SK-N-SH (cell line): ENCODE measurements at regions not wholly inside any gene's neighbourhood (a gene's known extent, or its start where the extent isn't known, plus 50 kb on each side); places are given as distances from the start of the nearest gene placed in this dataset.

Source experiments
- CTCF ChIA-PET: fragments of 300-600, 350-600 bp; formaldehyde crosslinking; extraction: SDS; loops from one replicate; lab custom pipeline; 2021; lab: Yijun Ruan, JAX
- POLR2A ChIA-PET: fragments of 350-600 bp; sonication (Branson Sonifier 250); formaldehyde crosslinking; extraction: SDS; loops from one replicate; lab custom pipeline; 2020; ENCODE audit warnings: antibody characterized with exemption, inconsistent platforms; lab: Yijun Ruan, JAX
- DNase-seq: peaks from one replicate; pipeline ENCODE4 v3.0.0; 2012
- H2AFZ ChIP-seq: fragments of 200-600 bp; sonication (generic); 2 replicates; pipeline ENCODE4 v1.8.1; 2016; ENCODE audit warnings: antibody characterized with exemption, mild to moderate bottlenecking, low read depth
- H3F3A ChIP-seq: fragments of 200-600 bp; sonication (generic); replicated peaks from 2 replicates; pipeline ENCODE3; 2016; ENCODE audit warnings: antibody characterized with exemption, mild to moderate bottlenecking; ENCODE audit not compliant: insufficient read depth
- H3K27ac ChIP-seq, 2 experiments: fragments of 200-500 bp in 1 of 2; fragments of 200-600 bp in 1 of 2; sonication (Bioruptor generic) in 1 of 2; sonication (generic), shearing (Covaris generic) in 1 of 2; 2 replicates each; pipeline versions ENCODE4 v1.5.1 to v1.6.1; 2014 to 2016; ENCODE audit warnings: low read depth in 2 of 2, inconsistent platforms in 1 of 2, low read length in 1 of 2, mild to moderate bottlenecking in 1 of 2, mixed read lengths in 1 of 2
- H3K27me3 ChIP-seq: fragments of 200-600 bp; sonication (generic), shearing (Covaris generic); 2 replicates; pipeline ENCODE4 v1.6.1; 2016; ENCODE audit warnings: mixed run types; ENCODE audit not compliant: insufficient read depth
- H3K36me3 ChIP-seq, 2 experiments: fragments of 200-500 bp in 1 of 2; fragments of 200-600 bp in 1 of 2; sonication (Bioruptor generic) in 1 of 2; sonication (generic) in 1 of 2; replicated peaks in 1 of 2; 2 replicates each; pipeline versions ENCODE3 to v1.5.1; 2014 to 2016; ENCODE audit warnings: low read length in 1 of 2, mild to moderate bottlenecking in 1 of 2; ENCODE audit not compliant: insufficient read depth in 2 of 2, control insufficient read depth in 1 of 2
- H3K4me1 ChIP-seq, 2 experiments: fragments of 200-500 bp in 1 of 2; fragments of 200-600 bp in 1 of 2; sonication (Bioruptor generic) in 1 of 2; sonication (generic), shearing (Covaris generic) in 1 of 2; 2 replicates each; pipeline versions ENCODE4 v1.5.1 to v1.6.1; 2014 to 2016; ENCODE audit warnings: low read depth in 1 of 2, low read length in 1 of 2, mixed run types in 1 of 2; ENCODE audit not compliant: insufficient read depth in 2 of 2, control insufficient read depth in 1 of 2
- H3K4me2 ChIP-seq: fragments of 200-600 bp; sonication (generic), shearing (Covaris generic); 2 replicates; pipeline ENCODE4 v1.6.1; 2017; ENCODE audit warnings: mixed run types
- H3K4me3 ChIP-seq, 2 experiments: fragments of 200-500 bp in 1 of 2; fragments of 200-600 bp in 1 of 2; sonication (Bioruptor generic) in 1 of 2; sonication (generic), shearing (Covaris generic) in 1 of 2; 2 replicates each; pipeline versions ENCODE4 v1.5.1 to v1.8.1; 2014 to 2016; ENCODE audit warnings: low read depth in 2 of 2, inconsistent platforms in 1 of 2, low read length in 1 of 2, mild to moderate bottlenecking in 1 of 2, mixed read lengths in 1 of 2, moderate library complexity in 1 of 2
- H3K79me2 ChIP-seq: fragments of 200-600 bp; sonication (generic); 2 replicates; pipeline ENCODE4 v1.8.1; 2017; ENCODE audit warnings: mild to moderate bottlenecking; ENCODE audit not compliant: insufficient read depth
- H3K9ac ChIP-seq: fragments of 200-600 bp; sonication (generic); 2 replicates; pipeline ENCODE4 v1.6.1; 2017; ENCODE audit warnings: mixed run types
- H3K9me2 ChIP-seq: fragments of 200-600 bp; sonication (generic); 2 replicates; pipeline ENCODE4 v1.6.1; 2017; ENCODE audit warnings: mixed run types
- H3K9me3 ChIP-seq: fragments of 200-600 bp; sonication (generic); 2 replicates; pipeline ENCODE4 v1.6.1; 2017; ENCODE audit warnings: mixed run types, mild to moderate bottlenecking, moderate library complexity
- H4K20me1 ChIP-seq: fragments of 200-600 bp; sonication (generic); 2 replicates; pipeline ENCODE4 v1.6.1; 2017; ENCODE audit warnings: mild to moderate bottlenecking, mixed run types; ENCODE audit not compliant: insufficient read depth
- ELF1 ChIP-seq: IDR thresholded peaks from 2 replicates; pipeline ENCODE4 v1.4.0; 2012
- GABPA ChIP-seq: IDR thresholded peaks from 2 replicates; pipeline ENCODE4 v1.4.0; 2012; ENCODE audit warnings: low read depth, mild to moderate bottlenecking
- GATA2 ChIP-seq: sonication (generic); formaldehyde crosslinking; IDR thresholded peaks from 2 replicates; pipeline ENCODE4 v1.5.0; 2020; ENCODE audit warnings: mild to moderate bottlenecking, missing genetic modification reagents
- IRF3 ChIP-seq: fragments of 150-350 bp; IDR thresholded peaks from 2 replicates; pipeline ENCODE4 v1.6.1; 2016; ENCODE audit warnings: mild to moderate bottlenecking, low read depth, low read length
- MEF2A ChIP-seq: IDR thresholded peaks from 2 replicates; pipeline ENCODE4 v1.4.0; 2012; ENCODE audit warnings: low read depth, borderline replicate concordance
- POLR2AphosphoS5 ChIP-seq: IDR thresholded peaks from 2 replicates; pipeline ENCODE4 v1.6.1; 2012; ENCODE audit warnings: low read depth, low read length
- RCOR1 ChIP-seq: fragments of 150-350 bp; IDR thresholded peaks from 2 replicates; pipeline ENCODE4 v1.6.1; 2017; ENCODE audit warnings: antibody characterized with exemption, low read length
- SIN3A ChIP-seq: IDR thresholded peaks from 2 replicates; pipeline ENCODE4 v1.6.1; 2012; ENCODE audit warnings: low read depth, mild to moderate bottlenecking, low read length, moderate library complexity, borderline replicate concordance
- TAF1 ChIP-seq: IDR thresholded peaks from 2 replicates; pipeline ENCODE4 v1.6.1; 2012; ENCODE audit warnings: low read depth, mild to moderate bottlenecking, low read length, moderate library complexity, borderline replicate concordance
- USF1 ChIP-seq: IDR thresholded peaks from 2 replicates; pipeline ENCODE4 v1.4.0; 2012; ENCODE audit warnings: low read depth, borderline replicate concordance
- YY1 ChIP-seq: IDR thresholded peaks from 2 replicates; pipeline ENCODE4 v1.4.0; 2012; ENCODE audit warnings: low read depth, mild to moderate bottlenecking
- ZBTB33 ChIP-seq: IDR thresholded peaks from 2 replicates; pipeline ENCODE4 v1.4.0; 2012; ENCODE audit warnings: low read depth, borderline replicate concordance
- WGBS: methylation state at CpG from one replicate; pipeline ENCODE4 v1.1.6; 2017; ENCODE audit warnings: low lambda C conversion rate; 5-methylcytosine and 5-hydroxymethylcytosine counted together

GRCh38 chr6:85172161-85172560 is 277.7 kb upstream of the NT5E start (continued):
- no peak for TF ChIP-seq IRF3
- TF ChIP-seq ZBTB33 = no peak
- TF ChIP-seq USF1 = no peak
- no peak for TF ChIP-seq GABPA

GRCh38 chr6:85169189-85169588 is 280.7 kb upstream of the NT5E start:
- no peaks in the 10 kb centered on the region for H3K79me2 ChIP-seq
- WGBS = 5% methylated on average over 2 of the region's 2 CpGs
- no peaks in the 10 kb centered on the region for H3K27me3 ChIP-seq
- H3K9me2 ChIP-seq = no peaks in the 10 kb centered on the region
- TF ChIP-seq ELF1 (no peak), GABPA (no peak), YY1 (no peak), TAF1 (no peak), SIN3A (no peak), POLR2AphosphoS5 (no peak), GATA2 (CRISPR knock-in tag) (no peak), MEF2A (no peak), RCOR1 (no peak), ZBTB33 (no peak)
- ChIA-PET CTCF (no interaction called here), POLR2A (no interaction called here)
- no peaks in the 10 kb centered on the region for H4K20me1 ChIP-seq
- H3K4me2 ChIP-seq = no peak overlapping the region
- no peaks in the 10 kb centered on the region for H3K4me1 ChIP-seq
- H3F3A ChIP-seq = no peaks in the 10 kb centered on the region
- H3K9me3 ChIP-seq = no peaks in the 10 kb centered on the region
- DNase-seq = no peak
- H3K9ac ChIP-seq = no peak overlapping the region
- H3K4me3 ChIP-seq = no peak overlapping the region
- H3K36me3 ChIP-seq = no peaks in the 10 kb centered on the region
- no peak overlapping the region for H3K27ac ChIP-seq
- no peak overlapping the region for H2AFZ ChIP-seq
